NCI-H1930 (cell line): ENCODE measurements at regions not wholly inside any gene's neighbourhood (a gene's known extent, or its start where the extent isn't known, plus 50 kb on each side); places are given as distances from the start of the nearest gene placed in this dataset.

Experiments used
- DNase-seq, 2 experiments: peaks; one replicate each; lab custom pipeline; 2025; lab: John Stamatoyannopoulos, UW

- DNase-seq: no peak
These were observed 142.2 kb downstream of the ABCA8 start for GRCh38 chr17:68812876-68813584.

DNA sequence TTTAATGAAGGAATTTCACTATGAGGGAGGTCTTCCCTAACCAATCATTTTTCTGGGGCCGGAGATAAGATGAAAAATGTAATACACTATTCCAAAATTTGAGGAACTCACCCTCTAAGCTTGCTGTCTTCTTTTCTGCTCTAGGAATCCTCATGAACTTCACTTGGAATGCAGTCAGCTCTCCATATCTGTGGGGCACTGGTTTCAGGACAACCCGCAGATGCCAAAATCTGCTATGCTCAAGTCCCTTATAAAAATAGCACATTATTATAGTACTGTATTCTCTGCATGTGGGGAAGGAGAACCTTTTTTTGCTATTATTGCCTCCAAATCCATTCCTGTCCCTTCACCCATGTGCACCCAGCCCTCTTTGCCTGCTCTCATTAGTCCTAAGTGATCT, 146.0 kb downstream of the ABCA8 start:
- DNase-seq: no peak

- no peak for DNase-seq
These were observed 147.0 kb downstream of the ABCA8 start for GRCh38 chr17:68807998-68808772.

DNA sequence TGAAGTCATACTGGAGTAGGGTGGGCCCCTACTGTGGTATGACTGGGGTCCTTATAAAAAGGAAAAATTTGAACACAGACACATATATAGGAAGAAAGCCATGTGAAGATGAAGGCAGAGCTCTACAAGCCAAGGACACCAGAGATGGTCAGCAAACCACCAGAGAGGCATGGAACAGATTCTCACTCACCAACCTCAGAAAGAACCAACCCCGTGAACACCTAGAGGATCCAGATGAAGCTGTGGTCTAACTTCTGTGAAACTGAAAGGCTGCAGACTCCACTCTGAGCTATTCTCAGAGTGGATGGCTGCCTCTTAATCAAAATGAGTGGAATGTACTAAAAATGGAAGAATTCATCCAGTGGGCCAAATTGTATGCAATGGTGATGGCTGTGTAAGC, 149.6 kb downstream of the ABCA8 start:
- DNase-seq: no peak

DNA sequence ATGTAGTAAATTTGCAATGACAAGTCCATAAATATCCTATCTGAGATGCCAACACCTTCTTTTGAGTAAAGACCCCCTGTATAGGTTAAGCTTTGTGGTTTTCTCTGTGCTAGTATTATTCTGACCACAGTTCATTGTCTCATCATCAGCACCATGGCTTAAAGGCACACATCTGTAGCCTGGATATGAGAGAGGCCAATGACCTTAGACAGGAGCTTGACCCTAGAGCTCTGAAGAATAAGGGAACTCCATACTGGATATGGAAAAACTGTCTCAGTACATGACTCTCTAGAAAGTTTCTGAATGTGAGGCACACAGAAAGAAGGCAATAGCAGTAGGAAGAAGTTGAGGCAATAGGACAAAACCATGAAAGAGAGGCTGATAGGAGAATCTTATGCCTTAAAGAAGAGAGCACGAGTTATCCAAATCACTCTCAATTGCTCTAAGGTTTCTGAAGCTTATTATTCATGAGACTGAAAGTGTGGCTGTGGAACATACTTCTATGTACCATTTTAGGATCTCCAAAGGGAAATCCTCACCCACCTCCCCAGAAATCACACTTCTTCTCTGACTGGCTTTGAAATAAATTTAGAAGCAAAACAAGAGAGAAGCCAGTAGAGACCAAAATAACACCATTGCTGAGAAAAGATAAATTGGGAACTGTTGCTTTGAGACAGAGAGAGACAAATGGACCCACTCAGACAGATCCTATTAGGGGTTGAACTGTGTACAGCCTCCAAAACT, 150.2 kb downstream of the ABCA8 start:
- DNase-seq: no peak

DNA sequence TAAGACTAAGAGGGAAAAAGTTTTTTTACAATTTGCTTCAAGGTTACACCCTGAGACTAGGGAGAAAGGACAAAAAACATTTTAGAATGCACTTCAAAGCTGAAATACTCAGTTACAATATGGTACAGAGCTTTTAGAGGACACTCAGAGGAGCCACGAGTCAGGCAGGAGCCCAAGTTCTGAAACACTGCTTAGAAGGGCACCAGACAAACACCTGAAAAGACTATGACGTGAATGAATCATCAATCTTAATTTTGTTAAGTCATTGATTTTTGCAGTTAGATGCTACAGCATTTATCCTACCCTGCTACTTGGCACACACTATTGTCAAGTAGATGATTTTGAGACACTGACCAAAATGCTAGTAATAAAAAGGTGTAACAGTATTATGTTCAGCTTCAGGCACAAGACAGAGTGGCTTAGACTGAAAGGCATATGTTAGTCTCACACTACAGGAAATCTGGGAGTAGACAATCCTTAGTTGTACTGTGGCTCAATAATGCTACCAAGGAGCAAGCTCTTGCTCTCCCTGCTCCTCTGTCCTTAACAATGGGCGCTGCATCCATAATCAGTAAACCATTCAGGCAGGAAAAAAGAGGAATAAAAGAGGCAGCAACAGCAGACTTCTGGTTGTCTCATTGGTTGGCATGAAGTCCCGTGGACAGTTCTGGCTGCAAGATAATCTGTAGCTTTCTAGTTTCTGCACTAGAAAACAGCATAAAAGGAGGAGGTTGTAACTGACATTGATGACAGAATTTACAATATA, 151.8 kb downstream of the ABCA8 start:
- no peak for DNase-seq

DNA sequence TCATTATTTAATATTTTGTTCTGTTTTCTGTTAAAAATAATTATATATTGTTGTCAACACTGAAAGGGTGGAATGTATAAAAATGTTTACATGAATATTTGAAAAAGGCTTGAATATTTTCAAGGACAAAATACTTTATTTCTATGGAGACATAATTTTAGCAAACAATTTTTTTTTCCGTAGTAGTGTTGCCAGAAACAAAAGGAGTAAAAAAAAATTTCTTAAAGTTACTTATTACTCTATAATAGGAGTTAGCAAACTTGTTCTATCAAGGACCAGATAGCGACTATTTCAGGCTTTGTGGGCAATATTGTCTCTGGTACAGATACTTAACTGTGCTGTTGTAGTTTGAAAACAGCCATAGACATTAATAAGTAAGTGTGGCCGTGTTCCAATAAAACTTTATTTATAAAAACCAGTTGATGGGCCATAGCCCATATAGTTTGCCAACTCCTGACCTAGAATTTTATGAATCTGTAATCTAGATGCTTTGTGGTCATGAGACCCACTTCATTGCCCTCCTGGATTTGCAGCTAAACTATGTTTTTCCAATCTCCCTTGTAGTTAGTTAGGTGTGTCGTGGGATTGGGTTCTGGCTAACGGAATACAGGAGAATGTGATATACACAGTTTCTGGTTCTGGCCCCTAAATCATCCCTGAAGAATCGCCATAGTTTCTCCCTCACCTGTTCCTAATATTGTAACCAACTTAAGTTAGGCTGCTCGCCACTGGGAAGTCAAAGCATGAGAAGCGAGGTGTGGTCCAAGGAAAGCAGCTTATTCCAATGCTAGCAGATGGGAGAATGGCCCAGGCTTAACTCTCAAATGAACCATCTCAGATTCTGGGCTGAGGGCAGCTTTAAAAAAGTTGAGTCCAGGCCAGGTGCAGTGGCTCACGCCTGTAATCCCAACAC, 153.6 kb downstream of the ABCA8 start:
- no peak for DNase-seq

DNA sequence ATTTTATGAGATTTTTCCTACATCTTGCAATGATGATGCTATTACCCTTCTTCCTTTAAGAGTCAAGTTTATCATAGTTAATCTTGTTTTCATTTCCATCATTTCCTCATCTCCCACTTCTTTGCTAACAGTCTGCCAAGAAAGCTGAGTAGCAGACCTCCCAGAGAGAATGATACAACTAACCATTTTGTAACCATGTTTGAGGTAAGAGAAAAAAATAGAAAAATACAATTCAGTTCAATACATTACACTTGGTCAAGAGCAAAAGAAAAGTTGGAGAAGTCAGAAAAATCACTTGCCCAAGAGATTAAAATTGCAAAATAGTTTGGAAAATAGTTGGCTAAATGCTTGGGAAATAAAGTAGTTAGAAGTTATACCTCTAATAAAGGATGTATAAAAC, 154.4 kb downstream of the ABCA8 start:
- DNase-seq: no peak

DNA sequence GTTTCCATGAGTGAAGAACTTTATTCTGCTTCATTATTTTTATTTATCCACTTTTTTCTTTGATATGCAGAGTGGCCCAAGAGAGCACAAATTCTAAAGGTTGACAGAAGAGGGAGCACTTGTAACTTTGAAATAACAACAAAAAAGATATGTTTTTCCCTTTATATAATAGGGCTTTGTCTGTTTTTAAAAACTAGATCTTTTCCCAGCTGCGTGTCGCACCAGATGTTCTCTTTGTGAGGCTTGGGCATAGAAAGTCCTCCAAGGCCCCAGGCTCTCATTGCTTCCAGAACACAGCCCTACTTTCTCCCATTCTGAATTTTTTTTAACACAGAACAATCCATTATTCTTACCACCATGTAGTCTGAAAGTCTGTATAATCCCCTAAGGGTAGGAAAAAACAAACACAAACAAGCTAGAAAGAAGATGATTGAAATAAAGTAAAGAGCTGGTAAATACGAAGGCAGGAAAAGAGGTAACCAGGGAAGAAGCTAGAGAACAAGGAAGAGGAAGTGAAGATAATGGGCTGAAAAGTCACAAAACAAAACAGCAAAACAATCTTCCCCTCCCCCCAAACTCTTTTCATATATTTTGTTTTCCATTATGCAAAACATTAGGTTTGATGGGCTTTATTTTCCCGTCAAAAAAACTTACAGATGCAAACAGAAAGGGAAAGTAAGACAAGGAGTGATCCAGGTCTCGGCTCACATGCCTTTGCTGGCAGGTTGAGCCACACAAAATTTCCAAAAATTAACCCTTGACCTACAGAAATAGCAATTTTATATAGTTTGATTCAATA, 160.4 kb downstream of the ABCA8 start:
- no peak for DNase-seq

- no peak for DNase-seq
These were observed 162.3 kb downstream of the ABCA8 start for GRCh38 chr17:68792873-68793272.

DNA sequence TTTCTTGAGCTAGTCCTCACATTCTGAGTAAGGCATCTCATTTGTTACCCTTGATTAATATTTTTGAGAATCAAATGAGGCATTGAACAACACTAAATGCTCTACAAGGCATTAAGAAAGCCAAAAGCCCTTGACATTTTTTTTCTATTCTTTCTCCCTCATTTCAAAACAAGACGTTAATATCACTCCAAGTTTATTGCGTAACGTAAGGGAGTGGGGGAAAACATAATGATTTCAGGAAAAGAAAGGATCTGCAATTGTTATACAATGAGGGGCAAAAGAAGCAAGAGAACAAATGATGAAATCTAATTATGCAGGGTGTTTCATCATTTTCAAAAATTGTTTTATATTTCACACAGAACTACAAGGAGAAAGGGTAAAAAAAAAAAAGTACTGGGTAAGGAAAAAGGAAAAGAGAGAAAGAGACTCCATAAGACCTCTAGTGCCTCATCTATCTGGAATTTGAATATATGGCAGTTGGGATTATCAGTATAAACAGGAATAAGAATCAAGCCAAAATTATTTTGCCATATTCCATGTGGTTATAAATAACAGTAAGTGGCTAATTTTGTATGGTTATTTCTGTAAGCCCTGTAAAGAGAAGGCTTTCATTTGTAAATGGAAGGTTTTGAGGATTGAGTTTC, 163.0 kb downstream of the ABCA8 start:
- DNase-seq: no peak

DNA sequence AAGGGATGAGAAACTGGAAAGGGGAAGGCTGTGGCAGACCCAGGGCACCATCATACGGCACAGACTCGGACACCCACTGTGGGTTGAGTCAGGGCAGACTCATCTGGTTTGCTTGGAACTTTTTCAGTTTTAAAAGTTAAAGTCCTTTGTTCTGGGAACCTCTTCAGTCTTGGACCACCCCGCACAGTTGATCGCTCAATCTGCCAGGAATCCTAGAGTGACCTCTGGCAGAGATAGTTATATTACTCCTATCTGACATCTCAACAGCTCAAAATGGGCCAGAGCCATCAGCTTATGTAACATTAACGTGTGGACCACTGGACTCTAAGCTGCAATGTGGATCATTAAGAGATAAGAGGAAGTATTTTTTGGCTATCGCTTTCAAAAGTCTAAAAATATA, 164.3 kb downstream of the ABCA8 start:
- no peak for DNase-seq

- DNase-seq: no peak
These were observed 164.7 kb downstream of the ABCA8 start for GRCh38 chr17:68790492-68790891.

DNA sequence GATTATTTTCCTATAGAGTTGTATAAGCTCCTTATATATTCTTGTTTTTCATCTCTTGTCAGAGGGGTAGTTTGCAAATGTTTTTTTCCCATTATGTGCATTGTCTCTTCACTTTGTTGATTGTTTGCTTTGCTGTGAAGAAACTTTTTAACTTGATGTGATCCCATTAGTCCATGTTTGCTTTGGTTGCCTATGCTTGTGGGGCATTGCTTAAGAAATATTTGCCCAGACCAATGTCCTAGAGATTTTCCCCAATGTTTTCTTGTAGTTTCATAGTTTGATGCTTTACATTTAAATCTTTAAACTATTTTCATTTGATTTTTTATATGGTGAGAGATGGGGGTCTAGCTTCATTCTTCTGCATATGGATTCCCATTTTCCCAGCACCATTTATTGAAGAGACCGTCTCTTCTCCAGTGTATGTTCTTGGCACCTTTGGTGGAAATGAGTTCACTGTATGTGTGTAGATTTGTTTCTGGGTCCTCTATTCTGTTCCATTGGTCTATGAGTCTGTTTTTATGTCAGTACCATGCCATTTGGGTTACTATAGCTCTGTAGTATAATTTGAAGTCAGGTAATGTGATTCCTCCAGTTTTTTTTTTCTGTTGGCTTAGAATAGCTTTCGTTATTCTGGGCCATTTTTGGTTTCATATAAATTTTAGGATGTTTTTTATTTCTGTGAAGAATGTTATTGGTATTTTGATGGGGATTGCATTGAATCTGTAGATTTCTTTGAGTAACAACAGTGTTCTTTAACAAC, 165.8 kb downstream of the ABCA8 start:
- no peak for DNase-seq

GRCh38 chr17:68785565-68786486, 169.4 kb downstream of the ABCA8 start:
- DNase-seq: no peak

- DNase-seq: no peak
These were observed 170.8 kb downstream of the ABCA8 start for GRCh38 chr17:68784431-68784830.

DNA sequence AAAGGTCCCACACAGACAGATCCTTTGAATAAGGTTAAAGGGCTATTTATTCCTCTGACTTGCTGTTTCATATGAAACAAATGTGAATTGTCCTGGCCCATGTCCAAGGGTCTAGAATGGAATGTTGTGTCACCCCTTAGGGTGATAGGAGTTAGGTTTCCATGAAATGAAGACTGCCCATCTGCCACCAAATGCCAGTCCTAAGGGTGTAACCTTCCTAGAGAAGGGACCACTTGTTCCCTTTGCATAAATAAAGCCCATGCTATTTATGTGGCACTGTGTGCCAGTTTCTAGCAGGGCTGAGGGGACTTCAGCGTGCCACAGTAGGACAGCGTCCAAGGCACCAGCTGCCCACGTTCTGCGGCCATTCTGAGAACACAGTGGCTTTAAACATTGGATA, 171.3 kb downstream of the ABCA8 start:
- DNase-seq: no peak

DNA sequence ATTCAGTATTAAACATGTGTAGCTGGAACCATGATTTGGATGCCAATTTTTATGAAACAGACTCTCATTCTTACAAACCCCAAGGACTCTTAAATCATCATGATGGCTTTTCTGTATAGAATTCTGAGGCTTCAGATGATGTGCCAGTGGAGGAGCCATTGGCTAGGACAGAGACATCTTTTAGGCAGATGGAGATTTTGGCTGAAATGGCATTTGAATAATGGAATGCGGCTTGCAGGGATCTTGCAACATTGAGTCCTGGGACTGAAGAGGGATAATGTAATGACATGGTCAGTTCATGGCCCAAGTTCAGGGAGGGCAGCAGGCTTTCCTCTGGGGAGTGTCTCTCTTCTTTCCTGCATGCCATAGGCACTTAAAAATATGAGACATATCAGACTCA, 172.4 kb downstream of the ABCA8 start:
- DNase-seq: no peak
